Kidney (tissue), 13 donors: ENCODE measurements at regions not wholly inside any gene's neighbourhood (a gene's known extent, or its start where the extent isn't known, plus 50 kb on each side); places are given as distances from the start of the nearest gene placed in this dataset.

Source experiments
- DNase-seq, 5 donors: peaks; one replicate each; pipeline ENCODE4 v3.0.0-alpha.2; 2013 to 2020
- FAIRE-seq: peaks from 2 replicates; lab custom pipeline; 2012; peaks lifted over from hg19 to GRCh38; lab: Jason Lieb, UNC
- H3K27ac ChIP-seq, 2 donors: one replicate each; pipeline ENCODE4 v1.7.0; 2013; ENCODE audit warnings: low read depth in 2 of 2, low read length in 2 of 2, inconsistent platforms in 1 of 2
- H3K27me3 ChIP-seq: one replicate; pipeline ENCODE4 v1.7.1; 2013; ENCODE audit warnings: low read length, inconsistent platforms; ENCODE audit not compliant: control insufficient read depth, insufficient read depth
- H3K36me3 ChIP-seq, 3 donors: one replicate each; pipeline versions ENCODE4 v1.7.0 to v1.7.1; 2013; ENCODE audit warnings: low read length in 3 of 3, control low read depth in 1 of 3, inconsistent platforms in 1 of 3; ENCODE audit not compliant: insufficient read depth in 3 of 3, control insufficient read depth in 2 of 3
- H3K4me1 ChIP-seq, 3 donors: one replicate each; pipeline versions ENCODE4 v1.7.0 to v1.7.1; 2013; ENCODE audit warnings: low read length in 3 of 3, inconsistent platforms in 1 of 3, low read depth in 1 of 3; ENCODE audit not compliant: control insufficient read depth in 2 of 3, insufficient read depth in 2 of 3
- H3K4me3 ChIP-seq, 3 donors: one replicate each; pipeline versions ENCODE4 v1.7.0 to v1.8.1; 2013; ENCODE audit warnings: low read length in 3 of 3, control low read depth in 1 of 3, inconsistent platforms in 1 of 3
- H3K9ac ChIP-seq, 3 donors: one replicate each; pipeline versions ENCODE4 v1.7.0 to v1.7.1; 2013; ENCODE audit warnings: low read length in 3 of 3, control low read depth in 1 of 3, inconsistent platforms in 1 of 3
- H3K9me3 ChIP-seq, 3 donors: one replicate each; pipeline versions ENCODE4 v1.7.0 to v1.7.1; 2013; ENCODE audit warnings: low read length in 3 of 3, control low read depth in 1 of 3, inconsistent platforms in 1 of 3; ENCODE audit not compliant: control insufficient read depth in 2 of 3, insufficient read depth in 1 of 3
- intact Hi-C: fragments of 100-400 bp; cut with DNase I; formaldehyde crosslinking; loops from one replicate; pipeline ENCODE4 v1.11.1; 2022
- TF ChIP-seq, protein P1 (sequence below): IDR thresholded peaks from 3 replicates; pipeline ENCODE4 v1.5.1; 2012; ENCODE audit warnings: mild to moderate bottlenecking, moderate library complexity, borderline replicate concordance; ENCODE audit not compliant: insufficient read depth; ENCODE audit errors: extremely low read depth
- donor health status: control.
- donor health status: control.
- donor health status: control.
- donor health status: control.
- donor health status: control.
- donor health status: DM: yes; HTN: yes; CAD: no.
- donor health status: Normal renal cell carcinoma (clear cell type).

DNA sequence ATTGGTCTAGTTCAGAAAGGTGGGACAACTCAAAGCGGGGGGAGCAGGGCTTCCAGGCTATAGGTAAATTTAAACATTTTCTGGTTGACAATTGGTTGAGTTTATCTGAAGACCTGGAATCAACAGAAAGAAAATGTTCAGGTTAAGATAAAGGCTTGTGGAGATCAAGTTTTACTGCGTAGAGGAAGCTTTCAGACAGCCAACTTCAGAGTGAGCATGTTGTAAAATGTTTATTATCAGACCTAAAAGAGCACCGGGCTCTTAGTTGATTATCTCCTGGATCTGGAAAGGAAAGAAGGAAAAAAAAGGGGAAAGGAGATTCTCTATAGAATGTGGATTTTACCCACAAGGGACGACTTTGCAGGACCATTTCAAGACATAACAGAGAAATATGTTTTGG is 227.0 kb upstream of the SH3BP4 start:
- Histone ChIP-seq H3K4me3 (no peak overlapping the region), H3K9me3 (no peaks in the 10 kb centered on the region), H3K36me3 (no peaks in the 10 kb centered on the region), H3K9ac (no peak overlapping the region), H3K27me3 (no peaks in the 10 kb centered on the region), H3K4me1 (no peaks in the 10 kb centered on the region), H3K27ac (no peak overlapping the region)
- FAIRE-seq (no peak), DNase-seq (no peak)
- intact Hi-C loops, result no loop called here
- TF ChIP-seq, protein P1, sequence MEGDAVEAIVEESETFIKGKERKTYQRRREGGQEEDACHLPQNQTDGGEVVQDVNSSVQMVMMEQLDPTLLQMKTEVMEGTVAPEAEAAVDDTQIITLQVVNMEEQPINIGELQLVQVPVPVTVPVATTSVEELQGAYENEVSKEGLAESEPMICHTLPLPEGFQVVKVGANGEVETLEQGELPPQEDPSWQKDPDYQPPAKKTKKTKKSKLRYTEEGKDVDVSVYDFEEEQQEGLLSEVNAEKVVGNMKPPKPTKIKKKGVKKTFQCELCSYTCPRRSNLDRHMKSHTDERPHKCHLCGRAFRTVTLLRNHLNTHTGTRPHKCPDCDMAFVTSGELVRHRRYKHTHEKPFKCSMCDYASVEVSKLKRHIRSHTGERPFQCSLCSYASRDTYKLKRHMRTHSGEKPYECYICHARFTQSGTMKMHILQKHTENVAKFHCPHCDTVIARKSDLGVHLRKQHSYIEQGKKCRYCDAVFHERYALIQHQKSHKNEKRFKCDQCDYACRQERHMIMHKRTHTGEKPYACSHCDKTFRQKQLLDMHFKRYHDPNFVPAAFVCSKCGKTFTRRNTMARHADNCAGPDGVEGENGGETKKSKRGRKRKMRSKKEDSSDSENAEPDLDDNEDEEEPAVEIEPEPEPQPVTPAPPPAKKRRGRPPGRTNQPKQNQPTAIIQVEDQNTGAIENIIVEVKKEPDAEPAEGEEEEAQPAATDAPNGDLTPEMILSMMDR, result no peak

DNA sequence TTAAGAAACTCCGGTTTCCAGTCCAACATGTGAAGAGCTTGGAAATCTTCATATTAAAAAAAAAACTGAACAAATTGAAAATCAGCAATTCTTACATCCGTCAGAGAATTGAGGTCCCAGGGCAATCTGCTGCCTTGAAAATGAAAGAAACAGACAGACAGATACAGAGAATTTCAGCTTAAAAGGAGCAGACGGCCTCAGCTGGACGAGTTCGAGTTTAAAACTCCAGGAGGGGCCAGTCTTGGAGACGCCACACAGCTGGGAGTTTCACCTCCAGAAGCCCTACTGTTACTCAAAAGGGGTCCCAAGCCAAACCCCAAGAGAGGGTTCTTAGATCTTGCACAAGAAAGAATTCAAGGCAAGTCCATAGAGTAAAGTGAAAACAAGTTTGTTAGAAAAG is 226.5 kb upstream of the ARL4C start:
- Histone ChIP-seq H3K36me3 (no peaks in the 10 kb centered on the region), H3K4me1 (no peaks in the 10 kb centered on the region), H3K27me3 (no peaks in the 10 kb centered on the region), H3K9ac (no peak overlapping the region), H3K9me3 (no peaks in the 10 kb centered on the region), H3K27ac (no peak overlapping the region), H3K4me3 (no peak overlapping the region)
- TF ChIP-seq, protein P1, result no peak
- FAIRE-seq (no peak), DNase-seq (no peak)
- intact Hi-C loops, result no loop called here

GRCh38 chr2:234722176-234722575 is 225.3 kb upstream of the ARL4C start:
- no peak overlapping the region for H3K4me3 ChIP-seq
- no peaks in the 10 kb centered on the region for H3K27me3 ChIP-seq
- no peaks in the 10 kb centered on the region for H3K4me1 ChIP-seq
- H3K36me3 ChIP-seq, result no peaks in the 10 kb centered on the region
- TF ChIP-seq, protein P1, result no peak
- DNase-seq (no peak), FAIRE-seq (peak; percentile 82)
- no peak overlapping the region for H3K27ac ChIP-seq
- intact Hi-C loops, result no loop called here
- no peaks in the 10 kb centered on the region for H3K9me3 ChIP-seq
- no peak overlapping the region for H3K9ac ChIP-seq

- DNase-seq, result no peak
- H3K4me3 ChIP-seq, result no peak overlapping the region
- TF ChIP-seq, protein P1, result no peak
- intact Hi-C loops, result no loop called here
- H3K9ac ChIP-seq, result no peak overlapping the region
- H3K27ac ChIP-seq, result no peak overlapping the region
- no peak for FAIRE-seq
- H3K27me3 ChIP-seq, result no peaks in the 10 kb centered on the region
- H3K4me1 ChIP-seq, result no peaks in the 10 kb centered on the region
- H3K36me3 ChIP-seq, result no peaks in the 10 kb centered on the region
- no peaks in the 10 kb centered on the region for H3K9me3 ChIP-seq
Measured at GRCh38 chr2:234719116-234719716, 222.3 kb upstream of the ARL4C start.
